ENCODE measurements at regions not wholly inside any gene's neighbourhood (a gene's known extent, or its start where the extent isn't known, plus 50 kb on each side); places are given as distances from the start of the nearest gene placed in this dataset.

GRCh38 chr2:77920838-77921366, 398.7 kb upstream of the LRRTM4 start:
- no peak for TF ChIP-seq POLR2AphosphoS5 (IDR thresholded peaks at IDR 0.05; ENCODE audit: insufficient read depth in 1 of 2, low read depth in 1 of 2)
- Histone ChIP-seq H3K27me3 (no peaks in the 10 kb centered on the region), H3K9me3 (no peaks in the 10 kb centered on the region), H3K4me3 (no peak overlapping the region), H3K4me1 (no peaks in the 10 kb centered on the region), H3K27ac (no peak overlapping the region), H3K36me3 (no peaks in the 10 kb centered on the region)
- DNase-seq (ENCODE audit: extremely low spot score in 2 of 2) = no peak
- intact Hi-C loops (cut with DNase I) = no loop called here

GRCh38 chr2:77922567-77922966, 400.4 kb upstream of the LRRTM4 start:
- no peak for DNase-seq (ENCODE audit: extremely low spot score in 2 of 2)
- Histone ChIP-seq H3K4me3 (no peak overlapping the region), H3K36me3 (no peaks in the 10 kb centered on the region), H3K4me1 (no peaks in the 10 kb centered on the region), H3K27ac (no peak overlapping the region), H3K27me3 (no peaks in the 10 kb centered on the region), H3K9me3 (no peaks in the 10 kb centered on the region)
- intact Hi-C loops (cut with DNase I) = no loop called here
- TF ChIP-seq POLR2AphosphoS5 (IDR thresholded peaks at IDR 0.05; ENCODE audit: insufficient read depth in 1 of 2, low read depth in 1 of 2) = no peak
- TF ChIP-seq, protein P1, sequence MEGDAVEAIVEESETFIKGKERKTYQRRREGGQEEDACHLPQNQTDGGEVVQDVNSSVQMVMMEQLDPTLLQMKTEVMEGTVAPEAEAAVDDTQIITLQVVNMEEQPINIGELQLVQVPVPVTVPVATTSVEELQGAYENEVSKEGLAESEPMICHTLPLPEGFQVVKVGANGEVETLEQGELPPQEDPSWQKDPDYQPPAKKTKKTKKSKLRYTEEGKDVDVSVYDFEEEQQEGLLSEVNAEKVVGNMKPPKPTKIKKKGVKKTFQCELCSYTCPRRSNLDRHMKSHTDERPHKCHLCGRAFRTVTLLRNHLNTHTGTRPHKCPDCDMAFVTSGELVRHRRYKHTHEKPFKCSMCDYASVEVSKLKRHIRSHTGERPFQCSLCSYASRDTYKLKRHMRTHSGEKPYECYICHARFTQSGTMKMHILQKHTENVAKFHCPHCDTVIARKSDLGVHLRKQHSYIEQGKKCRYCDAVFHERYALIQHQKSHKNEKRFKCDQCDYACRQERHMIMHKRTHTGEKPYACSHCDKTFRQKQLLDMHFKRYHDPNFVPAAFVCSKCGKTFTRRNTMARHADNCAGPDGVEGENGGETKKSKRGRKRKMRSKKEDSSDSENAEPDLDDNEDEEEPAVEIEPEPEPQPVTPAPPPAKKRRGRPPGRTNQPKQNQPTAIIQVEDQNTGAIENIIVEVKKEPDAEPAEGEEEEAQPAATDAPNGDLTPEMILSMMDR (IDR thresholded peaks at IDR 0.05) = no peak
- no peak for TF ChIP-seq POLR2A (IDR thresholded peaks at IDR 0.05)

- Histone ChIP-seq H3K4me1 (no peaks in the 10 kb centered on the region), H3K27me3 (no peaks in the 10 kb centered on the region), H3K27ac (no peak overlapping the region), H3K36me3 (no peaks in the 10 kb centered on the region), H3K4me3 (no peak overlapping the region), H3K9me3 (no peaks in the 10 kb centered on the region)
- intact Hi-C loops (cut with DNase I) = no loop called here
- TF ChIP-seq POLR2AphosphoS5 (IDR thresholded peaks at IDR 0.05; ENCODE audit: insufficient read depth in 1 of 2, low read depth in 1 of 2) (no peak), POLR2A (IDR thresholded peaks at IDR 0.05) (no peak)
- TF ChIP-seq, protein P1 (IDR thresholded peaks at IDR 0.05) = no peak
- no peak for DNase-seq (ENCODE audit: extremely low spot score in 2 of 2)
Observed at GRCh38 chr2:77937366-77937765, 415.2 kb upstream of the LRRTM4 start.

DNA sequence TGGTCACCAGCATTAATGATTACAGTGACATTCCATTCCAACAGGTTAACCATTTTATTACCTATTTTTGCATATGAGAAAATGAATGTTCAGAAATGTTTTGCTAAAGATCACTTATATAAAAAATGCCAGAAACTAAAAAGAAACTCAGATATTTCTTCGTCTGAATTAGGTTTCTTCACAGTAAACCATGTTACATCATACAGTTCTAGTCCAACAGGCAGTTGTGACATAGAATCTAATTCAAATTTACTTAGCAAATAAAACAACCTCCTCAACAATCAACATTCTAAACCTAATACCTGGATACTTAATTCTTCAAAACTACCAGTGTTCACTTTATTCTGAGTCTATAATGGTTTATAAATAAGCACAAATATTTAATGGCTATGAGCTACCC, 416.3 kb upstream of the LRRTM4 start:
- no peaks in the 10 kb centered on the region for H3K9me3 ChIP-seq
- TF ChIP-seq POLR2A (IDR thresholded peaks at IDR 0.05) = no peak
- TF ChIP-seq POLR2AphosphoS5 (IDR thresholded peaks at IDR 0.05; ENCODE audit: insufficient read depth in 1 of 2, low read depth in 1 of 2) = no peak
- TF ChIP-seq, protein P1 (IDR thresholded peaks at IDR 0.05) = no peak
- intact Hi-C loops (cut with DNase I) = no loop called here
- DNase-seq (ENCODE audit: extremely low spot score in 2 of 2) = no peak
- H3K27me3 ChIP-seq = no peaks in the 10 kb centered on the region
- no peaks in the 10 kb centered on the region for H3K36me3 ChIP-seq
- no peaks in the 10 kb centered on the region for H3K4me1 ChIP-seq
- no peak overlapping the region for H3K4me3 ChIP-seq
- no peak overlapping the region for H3K27ac ChIP-seq

GRCh38 chr2:77939370-77939769, 417.2 kb upstream of the LRRTM4 start:
- H3K9me3 ChIP-seq = no peaks in the 10 kb centered on the region
- H3K4me1 ChIP-seq = no peaks in the 10 kb centered on the region

More at GRCh38 chr2:77939370-77939769, 417.2 kb upstream of the LRRTM4 start:
- intact Hi-C loops (cut with DNase I) = no loop called here
- TF ChIP-seq POLR2AphosphoS5 (IDR thresholded peaks at IDR 0.05; ENCODE audit: insufficient read depth in 1 of 2, low read depth in 1 of 2) (no peak), POLR2A (IDR thresholded peaks at IDR 0.05) (no peak)
- TF ChIP-seq, protein P1 (IDR thresholded peaks at IDR 0.05) = no peak
- Histone ChIP-seq H3K36me3 (no peaks in the 10 kb centered on the region), H3K4me3 (no peak overlapping the region), H3K27me3 (no peaks in the 10 kb centered on the region), H3K27ac (no peak overlapping the region)
- DNase-seq (ENCODE audit: extremely low spot score in 2 of 2) = no peak

Measured in vagina (tissue), 2 donors.